SJSA1 (cell line): ENCODE measurements at regions not wholly inside any gene's neighbourhood (a gene's known extent, or its start where the extent isn't known, plus 50 kb on each side); places are given as distances from the start of the nearest gene placed in this dataset.

Experiments used
- DNase-seq, 2 experiments: peaks; one replicate each; pipeline ENCODE4 v3.0.0-alpha.2; 2015 to 2020; ENCODE audit warnings: low spot score in 2 of 2, low read depth in 1 of 2
- H3K27ac ChIP-seq: fragments of 250-450 bp; sonication (Bioruptor Pico); 2 replicates; pipeline ENCODE4 v1.5.1; 2020; ENCODE audit warnings: mild to moderate bottlenecking, moderate library complexity
- H3K27me3 ChIP-seq: fragments of 250-450 bp; sonication (Bioruptor Pico); replicated peaks from 2 replicates; pipeline ENCODE4 v1.5.1; 2020; ENCODE audit warnings: mild to moderate bottlenecking, moderate library complexity
- H3K36me3 ChIP-seq: fragments of 250-450 bp; sonication (Bioruptor Pico); 2 replicates; pipeline ENCODE4 v1.5.1; 2020; ENCODE audit warnings: mild to moderate bottlenecking
- H3K4me1 ChIP-seq: fragments of 250-450 bp; sonication (Bioruptor Pico); replicated peaks from 2 replicates; pipeline ENCODE4 v1.6.1; 2021; ENCODE audit warnings: mild to moderate bottlenecking
- H3K4me3 ChIP-seq: fragments of 250-450 bp; sonication (Bioruptor Pico); 2 replicates; pipeline ENCODE4 v1.5.1; 2020; ENCODE audit warnings: mild to moderate bottlenecking
- H3K9me3 ChIP-seq: fragments of 250-450 bp; sonication (Bioruptor Pico); replicated peaks from 2 replicates; pipeline ENCODE4 v1.5.1; 2020; ENCODE audit warnings: mild to moderate bottlenecking

GRCh38 chr10:52977581-52977980, 205.0 kb upstream of the MBL2 start:
- H3K27me3 ChIP-seq: no peaks in the 10 kb centered on the region
- H3K4me1 ChIP-seq: no peaks in the 10 kb centered on the region
- DNase-seq: no peak
- H3K9me3 ChIP-seq: no peaks in the 10 kb centered on the region
- H3K36me3 ChIP-seq: no peaks in the 10 kb centered on the region
- no peak overlapping the region for H3K4me3 ChIP-seq
- no peak overlapping the region for H3K27ac ChIP-seq

GRCh38 chr10:52967806-52968795, 195.5 kb upstream of the MBL2 start:
- no peaks in the 10 kb centered on the region for H3K9me3 ChIP-seq
- H3K4me3 ChIP-seq: no peak overlapping the region
- H3K4me1 ChIP-seq: no peaks in the 10 kb centered on the region
- H3K27me3 ChIP-seq: no peaks in the 10 kb centered on the region
- H3K27ac ChIP-seq: no peak overlapping the region
- no peaks in the 10 kb centered on the region for H3K36me3 ChIP-seq
- no peak for DNase-seq

GRCh38 chr10:52966904-52967303, 194.3 kb upstream of the MBL2 start:
- Histone ChIP-seq H3K9me3 (no peaks in the 10 kb centered on the region), H3K4me3 (no peak overlapping the region), H3K36me3 (no peaks in the 10 kb centered on the region), H3K4me1 (no peaks in the 10 kb centered on the region), H3K27me3 (no peaks in the 10 kb centered on the region), H3K27ac (no peak overlapping the region)
- no peak for DNase-seq

GRCh38 chr10:52965938-52966401, 193.4 kb upstream of the MBL2 start:
- no peaks in the 10 kb centered on the region for H3K4me1 ChIP-seq
- no peaks in the 10 kb centered on the region for H3K9me3 ChIP-seq
- H3K4me3 ChIP-seq: no peak overlapping the region
- no peak for DNase-seq
- H3K36me3 ChIP-seq: no peaks in the 10 kb centered on the region
- no peaks in the 10 kb centered on the region for H3K27me3 ChIP-seq
- H3K27ac ChIP-seq: no peak overlapping the region

- Histone ChIP-seq H3K27ac (no peak overlapping the region), H3K36me3 (no peaks in the 10 kb centered on the region), H3K4me3 (no peak overlapping the region), H3K27me3 (no peaks in the 10 kb centered on the region), H3K9me3 (no peaks in the 10 kb centered on the region), H3K4me1 (no peaks in the 10 kb centered on the region)
- DNase-seq: no peak
These were observed 192.9 kb upstream of the MBL2 start for GRCh38 chr10:52965509-52965908.

- Histone ChIP-seq H3K27ac (no peak overlapping the region), H3K4me3 (no peak overlapping the region), H3K36me3 (no peaks in the 10 kb centered on the region), H3K4me1 (no peaks in the 10 kb centered on the region), H3K9me3 (no peaks in the 10 kb centered on the region), H3K27me3 (no peaks in the 10 kb centered on the region)
- no peak for DNase-seq
These were observed 188.7 kb upstream of the MBL2 start for GRCh38 chr10:52961323-52961722.

GRCh38 chr10:52959810-52960209, 187.2 kb upstream of the MBL2 start:
- DNase-seq: no peak

GRCh38 chr10:52956861-52957260, 184.3 kb upstream of the MBL2 start:
- Histone ChIP-seq H3K27me3 (no peaks in the 10 kb centered on the region), H3K4me1 (no peaks in the 10 kb centered on the region), H3K4me3 (no peak overlapping the region), H3K27ac (no peak overlapping the region), H3K36me3 (no peaks in the 10 kb centered on the region), H3K9me3 (no peaks in the 10 kb centered on the region)
- DNase-seq: no peak

More at GRCh38 chr10:52959810-52960209, 187.2 kb upstream of the MBL2 start:
- H3K36me3 ChIP-seq: no peaks in the 10 kb centered on the region
- H3K27ac ChIP-seq: no peak overlapping the region
- no peaks in the 10 kb centered on the region for H3K9me3 ChIP-seq
- H3K27me3 ChIP-seq: no peaks in the 10 kb centered on the region
- no peaks in the 10 kb centered on the region for H3K4me1 ChIP-seq
- no peak overlapping the region for H3K4me3 ChIP-seq

- H3K4me3 ChIP-seq: no peak overlapping the region
- no peak overlapping the region for H3K27ac ChIP-seq
- no peaks in the 10 kb centered on the region for H3K27me3 ChIP-seq
- no peaks in the 10 kb centered on the region for H3K9me3 ChIP-seq
- H3K36me3 ChIP-seq: no peaks in the 10 kb centered on the region
- no peak for DNase-seq
- H3K4me1 ChIP-seq: no peaks in the 10 kb centered on the region
These were observed 183.9 kb upstream of the MBL2 start for GRCh38 chr10:52956461-52956860.

- no peak overlapping the region for H3K4me3 ChIP-seq
- H3K4me1 ChIP-seq: no peaks in the 10 kb centered on the region
- H3K36me3 ChIP-seq: no peaks in the 10 kb centered on the region
- H3K9me3 ChIP-seq: no peaks in the 10 kb centered on the region
- no peak for DNase-seq
- no peak overlapping the region for H3K27ac ChIP-seq
- H3K27me3 ChIP-seq: no peaks in the 10 kb centered on the region
These were observed 182.8 kb upstream of the MBL2 start for GRCh38 chr10:52955337-52955736.

GRCh38 chr10:52954407-52954806, 181.8 kb upstream of the MBL2 start:
- no peak for DNase-seq

GRCh38 chr10:52952391-52953055, 179.9 kb upstream of the MBL2 start:
- Histone ChIP-seq H3K9me3 (no peaks in the 10 kb centered on the region), H3K27me3 (no peaks in the 10 kb centered on the region)
- no peak for DNase-seq

More at GRCh38 chr10:52954407-52954806, 181.8 kb upstream of the MBL2 start:
- Histone ChIP-seq H3K27ac (no peak overlapping the region), H3K4me3 (no peak overlapping the region), H3K4me1 (no peaks in the 10 kb centered on the region), H3K27me3 (no peaks in the 10 kb centered on the region), H3K9me3 (no peaks in the 10 kb centered on the region), H3K36me3 (no peaks in the 10 kb centered on the region)

GRCh38 chr10:52951824-52952223, 179.2 kb upstream of the MBL2 start:
- no peak for DNase-seq
- H3K27me3 ChIP-seq: no peaks in the 10 kb centered on the region
- H3K27ac ChIP-seq: no peak overlapping the region
- no peaks in the 10 kb centered on the region for H3K36me3 ChIP-seq
- no peaks in the 10 kb centered on the region for H3K9me3 ChIP-seq
- no peak overlapping the region for H3K4me3 ChIP-seq
- H3K4me1 ChIP-seq: no peaks in the 10 kb centered on the region

More at GRCh38 chr10:52952391-52953055, 179.9 kb upstream of the MBL2 start:
- Histone ChIP-seq H3K4me3 (no peak overlapping the region), H3K27ac (no peak overlapping the region), H3K36me3 (no peaks in the 10 kb centered on the region), H3K4me1 (no peaks in the 10 kb centered on the region)

GRCh38 chr10:52950578-52950977, 178.0 kb upstream of the MBL2 start:
- H3K27me3 ChIP-seq: no peaks in the 10 kb centered on the region
- no peak overlapping the region for H3K4me3 ChIP-seq
- no peaks in the 10 kb centered on the region for H3K36me3 ChIP-seq
- H3K9me3 ChIP-seq: no peaks in the 10 kb centered on the region
- no peak for DNase-seq
- no peak overlapping the region for H3K27ac ChIP-seq
- H3K4me1 ChIP-seq: no peaks in the 10 kb centered on the region
